ENCODE measurements at regions not wholly inside any gene's neighbourhood (a gene's known extent, or its start where the extent isn't known, plus 50 kb on each side); places are given as distances from the start of the nearest gene placed in this dataset.

DNA sequence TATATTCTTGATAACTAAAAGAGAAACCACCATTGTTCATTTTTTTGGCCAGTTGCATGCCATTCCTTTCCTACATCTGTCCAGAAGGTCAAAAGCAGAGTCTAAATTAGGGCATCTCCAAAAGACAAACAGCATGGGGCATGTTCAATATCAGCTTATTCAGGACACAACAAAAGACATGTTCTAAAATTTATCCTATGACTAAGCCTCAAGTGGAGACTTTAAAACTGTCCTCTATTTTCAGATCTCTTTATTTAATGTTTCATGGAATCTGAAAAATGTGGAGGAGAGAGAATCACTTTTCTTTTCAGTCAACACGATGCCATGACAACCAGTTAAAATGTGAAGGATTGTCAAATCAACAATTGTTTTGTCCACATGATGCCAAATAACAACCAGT, 303.4 kb upstream of the PRMT6 start:
- intact Hi-C loops (cut with DNase I), result no loop called here
- no peak for DNase-seq

DNA sequence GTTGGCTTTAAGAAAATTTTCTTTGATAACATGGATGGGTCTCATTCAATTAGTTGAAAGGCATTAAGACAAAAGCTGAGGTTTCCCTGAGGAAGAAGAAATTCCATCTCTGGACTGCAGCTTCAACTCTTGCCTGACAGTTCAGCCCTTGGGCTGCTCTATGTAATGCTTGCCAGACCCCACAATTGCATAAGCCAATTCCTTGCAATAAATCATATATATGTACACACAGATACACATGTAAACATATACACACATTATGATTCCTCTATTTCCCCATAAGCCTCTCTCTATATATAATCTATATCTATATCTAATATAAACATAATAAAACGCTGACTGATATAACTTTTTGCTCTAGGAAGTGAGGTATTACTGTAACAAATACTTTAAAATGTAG, 301.5 kb upstream of the PRMT6 start:
- intact Hi-C loops (cut with DNase I), result no loop called here
- DNase-seq, result no peak

DNA sequence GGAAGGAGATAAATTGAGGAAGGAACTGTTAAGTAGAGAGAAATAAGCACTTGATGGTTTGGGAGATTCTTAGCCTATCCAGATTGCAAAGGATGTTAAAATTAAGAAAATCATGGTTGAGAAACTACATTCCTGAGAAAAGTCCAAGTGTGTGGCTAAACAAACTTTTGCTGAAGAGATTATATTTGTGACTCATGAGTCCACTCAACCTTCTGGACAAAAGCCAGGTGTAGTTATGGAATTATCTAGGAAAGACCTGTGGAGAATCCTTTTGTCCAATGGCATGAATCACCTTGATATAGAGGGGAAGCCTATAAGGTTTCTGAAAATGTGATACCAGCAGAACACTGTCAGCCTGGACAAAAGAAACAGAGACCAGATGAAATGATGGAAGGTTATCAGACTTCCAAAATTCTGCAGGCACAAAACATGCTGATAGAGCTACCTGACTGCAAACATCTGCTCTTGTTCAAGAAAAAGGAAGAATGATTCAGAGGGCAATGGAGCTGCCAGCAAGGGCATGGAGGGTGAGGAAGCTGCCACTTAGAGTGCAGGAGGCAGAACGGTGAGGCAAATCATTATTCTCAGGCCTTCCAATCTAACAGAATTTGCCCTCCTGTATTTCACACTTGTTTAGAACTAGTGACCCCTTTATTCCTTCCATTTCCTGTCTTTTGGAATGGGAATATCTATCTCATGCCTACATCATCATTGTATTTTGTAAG, 300.6 kb upstream of the PRMT6 start:
- intact Hi-C loops (cut with DNase I), result no loop called here
- no peak for DNase-seq

DNA sequence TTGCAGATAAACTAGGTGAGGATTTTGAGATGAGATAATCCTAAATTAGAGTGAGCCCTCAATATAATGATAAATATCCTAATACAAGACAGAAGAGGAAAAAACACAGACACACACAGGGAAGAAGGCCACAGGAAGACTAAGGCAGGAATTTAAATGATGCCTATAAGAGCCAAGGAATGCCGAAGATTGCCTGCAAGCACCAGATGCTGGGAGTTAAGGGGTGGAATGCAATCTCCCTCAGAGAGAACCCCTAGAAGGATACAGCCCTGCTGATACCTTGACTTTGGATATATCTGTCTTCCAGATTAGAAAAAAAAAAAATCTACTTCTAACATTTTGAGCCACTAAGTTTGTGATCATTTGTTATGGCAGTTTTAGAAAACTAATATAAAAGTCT, 299.7 kb upstream of the PRMT6 start:
- DNase-seq, result no peak
- intact Hi-C loops (cut with DNase I), result no loop called here

DNA sequence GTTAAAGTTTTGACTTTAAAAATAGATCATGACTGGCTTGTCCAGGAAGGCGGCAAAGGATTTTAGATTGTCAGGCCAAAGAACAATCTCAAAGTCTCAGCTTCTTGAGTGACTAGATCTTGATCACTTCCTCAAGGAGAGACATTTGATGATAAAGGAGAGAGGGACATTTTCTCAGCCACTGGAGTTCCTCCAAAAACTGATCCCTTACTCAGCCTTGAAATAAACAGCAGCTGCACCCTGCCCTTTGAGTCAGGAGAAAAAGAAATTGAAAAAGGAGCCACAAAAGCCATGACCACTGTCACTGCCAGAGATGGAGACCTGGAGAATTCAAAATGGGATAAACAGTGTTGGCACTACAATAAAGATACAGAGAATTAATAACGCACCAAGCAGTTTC, 288.4 kb upstream of the PRMT6 start:
- no peak for DNase-seq

DNA sequence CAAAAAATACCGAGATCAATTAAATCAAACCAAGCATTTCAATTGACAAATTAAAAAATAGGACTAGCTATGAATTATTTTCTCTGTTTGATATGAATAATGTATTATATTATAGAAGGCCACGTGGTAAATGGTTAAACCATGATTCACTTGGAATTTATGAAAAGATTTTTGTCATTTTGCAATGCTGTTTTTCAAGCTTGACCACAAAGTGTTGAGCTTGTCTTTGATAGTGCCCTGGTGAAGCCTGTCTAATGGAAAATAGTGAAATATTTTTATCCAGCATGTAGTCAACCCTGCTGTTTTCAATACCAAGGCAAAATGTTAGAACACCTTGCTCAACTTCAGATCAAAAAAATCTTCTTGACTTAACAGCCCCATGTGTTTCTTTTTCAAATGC, 288.0 kb upstream of the PRMT6 start:
- DNase-seq, result no peak
- intact Hi-C loops (cut with DNase I), result no loop called here

More for the DNA sequence above, 288.4 kb upstream of the PRMT6 start:
- intact Hi-C loops (cut with DNase I), result no loop called here

DNA sequence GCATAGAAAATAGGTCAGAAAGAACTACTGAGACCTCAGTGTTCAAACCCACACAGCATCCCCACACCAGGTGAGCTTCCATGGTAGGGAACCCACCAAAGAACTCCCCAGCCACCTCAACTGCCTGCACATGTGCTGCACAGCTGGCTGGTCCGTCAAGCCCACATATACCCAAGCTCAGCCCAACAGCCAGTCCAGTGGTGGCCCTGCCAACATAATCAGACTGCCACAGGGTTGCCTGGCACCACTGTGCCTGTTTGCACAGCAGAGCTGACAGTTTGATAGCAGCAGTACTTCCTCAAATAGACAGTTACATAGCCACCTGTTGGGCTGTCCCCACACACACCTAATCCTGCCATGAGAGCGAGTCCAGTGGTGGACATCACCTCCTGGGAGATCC, 283.3 kb upstream of the PRMT6 start:
- DNase-seq, result peak in 1 of 10 donors; percentile 66
- intact Hi-C loops (cut with DNase I), result no loop called here

DNA sequence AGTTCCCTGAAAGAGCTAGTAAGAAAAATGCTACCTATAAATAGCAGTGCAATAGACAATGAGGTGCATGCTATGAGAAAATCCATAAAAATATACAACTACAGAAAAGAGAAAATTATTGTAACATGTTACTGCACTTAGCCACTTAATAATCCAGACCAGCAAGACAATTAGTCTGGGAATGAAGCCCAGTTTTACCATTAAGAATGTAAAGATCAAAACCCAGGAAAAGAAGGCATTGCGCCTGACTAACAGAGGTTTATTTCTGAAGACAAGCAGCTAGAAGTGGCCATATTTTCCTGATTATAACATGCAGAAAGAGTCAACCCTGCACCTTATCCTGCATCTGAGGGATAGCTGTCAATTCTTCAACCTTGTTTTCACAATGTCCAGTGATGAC, 276.4 kb upstream of the PRMT6 start:
- intact Hi-C loops (cut with DNase I), result no loop called here
- DNase-seq, result no peak

DNA sequence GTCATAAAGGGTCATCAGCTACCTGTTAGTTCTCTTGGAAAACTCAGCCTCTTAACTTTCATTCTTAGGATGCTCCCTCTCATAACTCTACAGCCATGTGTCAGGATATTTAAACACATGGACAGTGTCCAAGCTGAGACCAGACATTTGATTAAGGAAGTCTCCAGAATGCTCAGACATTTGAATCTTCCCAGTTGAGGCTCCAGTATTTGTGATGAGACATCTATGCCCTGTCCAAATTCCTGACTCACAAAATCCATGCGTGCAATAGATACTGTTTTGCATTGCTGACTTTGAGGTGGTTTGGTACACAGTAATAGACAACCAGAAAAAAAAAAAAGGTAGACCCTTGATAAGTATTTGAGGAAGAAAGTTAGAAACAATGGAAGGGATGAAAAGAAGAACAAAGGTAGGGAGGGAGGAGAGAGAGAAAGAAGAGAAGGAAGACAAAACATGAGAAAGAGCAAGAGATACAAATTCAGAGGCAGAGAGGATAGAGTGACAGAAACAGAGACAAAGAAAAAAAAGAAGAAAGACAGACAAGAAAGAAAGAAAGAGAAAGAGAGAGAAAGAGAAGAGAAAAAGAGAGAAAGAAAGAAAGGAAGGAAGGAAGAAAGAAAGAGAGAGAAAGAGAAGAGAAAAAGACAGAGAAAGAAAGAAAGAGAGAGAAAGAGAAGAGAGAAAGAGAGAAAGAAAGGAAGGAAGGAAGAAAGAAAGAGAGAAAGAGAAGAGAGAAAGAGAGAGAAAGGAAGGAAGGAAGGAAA, 275.5 kb upstream of the PRMT6 start:
- DNase-seq, result no peak
- intact Hi-C loops (cut with DNase I), result no loop called here

DNA sequence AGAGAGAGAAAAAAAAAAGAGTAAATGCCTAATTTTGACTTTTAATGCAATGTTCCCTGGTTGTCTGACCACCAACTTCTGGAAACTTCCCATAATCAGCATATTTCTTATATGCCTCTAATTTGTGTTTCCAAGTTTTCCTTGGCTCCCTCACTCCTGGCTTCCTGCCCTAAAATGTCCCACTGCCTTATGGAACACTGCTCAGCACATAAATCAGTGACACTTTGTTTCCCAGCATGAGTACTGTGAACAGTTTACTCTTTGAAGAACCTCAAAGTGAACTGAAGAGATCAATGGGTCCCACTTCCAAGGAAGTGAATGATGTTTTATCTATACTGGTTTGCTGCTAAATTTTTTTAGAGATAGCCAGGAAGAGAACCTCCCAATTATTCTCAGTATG, 271.3 kb upstream of the PRMT6 start:
- no peak for DNase-seq
- intact Hi-C loops (cut with DNase I), result no loop called here

DNA sequence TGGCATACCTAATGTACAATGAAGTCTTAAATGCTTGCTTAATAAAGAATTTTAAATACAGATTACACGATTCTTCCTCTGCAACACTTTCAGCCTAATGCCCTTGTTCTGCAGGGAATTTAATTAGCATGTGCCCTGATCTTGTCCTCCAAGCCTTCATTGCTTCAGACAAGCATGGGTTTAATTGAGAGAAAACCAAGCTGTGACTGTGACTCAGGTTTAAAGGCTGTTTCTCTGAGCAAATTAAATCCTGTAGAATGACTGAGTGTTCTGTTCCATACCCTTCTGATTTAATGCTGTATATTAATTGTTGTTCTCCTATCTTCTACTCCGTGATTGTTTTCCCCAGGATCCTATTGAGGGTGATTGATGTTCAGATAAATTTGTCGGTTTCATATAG, 269.0 kb upstream of the PRMT6 start:
- intact Hi-C loops (cut with DNase I), result no loop called here

DNA sequence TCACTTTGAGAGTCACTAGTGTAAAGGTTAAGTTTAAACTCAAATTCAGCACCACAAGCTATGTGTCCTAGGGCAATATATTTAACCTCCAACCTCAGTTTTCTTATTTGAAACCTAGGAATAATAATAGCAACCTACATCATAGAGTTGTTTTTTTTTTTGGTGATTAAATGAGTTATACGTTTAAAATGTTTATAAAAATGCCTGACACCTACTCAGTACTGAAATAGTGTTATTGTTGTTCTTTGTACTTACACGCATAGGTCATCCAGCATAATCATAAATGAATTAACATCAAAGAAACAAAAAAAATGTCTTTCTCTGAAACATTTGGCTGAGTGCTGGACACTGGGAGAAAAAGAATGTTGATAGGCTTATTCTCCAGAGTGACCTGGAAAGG, 266.8 kb upstream of the PRMT6 start:
- DNase-seq, result no peak
- intact Hi-C loops (cut with DNase I), result no loop called here

More for the DNA sequence above, 269.0 kb upstream of the PRMT6 start:
- no peak for DNase-seq

DNA sequence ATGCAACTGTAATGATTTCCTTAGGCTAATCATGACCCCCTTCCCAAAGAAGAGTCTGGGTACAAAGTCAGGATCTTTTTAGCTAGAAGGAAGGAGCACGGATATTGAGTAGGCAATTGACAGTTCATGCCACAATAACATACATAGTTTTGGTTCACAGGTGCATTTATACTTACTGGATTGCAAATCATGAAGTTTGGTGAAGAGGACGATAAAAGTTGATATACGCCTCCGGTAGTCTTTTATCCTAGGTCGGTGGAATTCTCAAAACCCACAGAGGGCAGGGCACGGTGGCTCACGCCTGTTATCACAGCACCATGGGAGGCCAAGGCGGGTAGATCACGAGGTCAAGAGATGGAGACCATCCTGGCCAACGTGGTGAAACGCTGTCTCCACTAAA, 265.4 kb upstream of the PRMT6 start:
- intact Hi-C loops (cut with DNase I), result no loop called here
- peak in 1 of 10 donors; percentile 54 for DNase-seq

DNA sequence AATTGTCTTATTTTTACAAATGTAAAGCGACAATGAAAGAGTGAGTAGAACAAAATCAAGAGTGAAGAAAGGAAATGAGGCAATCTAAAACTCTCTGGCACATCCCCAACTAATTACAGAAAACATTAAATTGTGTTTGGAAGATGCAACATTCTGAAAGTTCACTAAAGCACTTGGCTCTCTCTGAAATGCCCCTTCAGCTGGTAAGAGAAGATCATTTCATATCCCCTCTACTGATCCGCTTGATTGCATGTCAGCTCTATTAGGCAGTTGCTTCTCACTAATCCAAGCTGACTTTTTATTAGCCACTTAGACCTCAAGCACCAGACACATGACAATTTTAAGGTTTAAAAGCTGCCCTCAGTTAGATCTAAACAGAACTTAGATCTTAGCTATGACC, 262.8 kb upstream of the PRMT6 start:
- intact Hi-C loops (cut with DNase I), result no loop called here
- no peak for DNase-seq

DNA sequence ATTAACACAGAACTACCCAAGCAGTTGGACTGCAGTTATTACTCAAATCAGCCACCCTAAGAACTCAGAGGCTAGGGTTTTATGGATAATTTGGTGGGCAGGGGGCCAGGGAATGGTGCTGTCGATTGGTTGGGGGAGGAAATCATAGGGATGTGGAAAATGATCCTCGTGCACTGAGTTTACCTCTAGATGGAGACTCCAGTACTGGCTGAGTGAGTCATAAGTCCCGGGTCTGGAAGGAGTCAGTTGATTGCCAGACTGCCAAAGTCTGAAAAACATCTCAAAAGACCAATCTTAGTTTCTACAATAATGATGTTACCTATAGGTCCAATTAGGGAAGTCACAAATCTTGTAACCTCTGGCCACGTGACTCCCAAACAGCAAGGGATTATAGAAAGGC, 257.5 kb upstream of the PRMT6 start:
- no peak for DNase-seq
- intact Hi-C loops (cut with DNase I), result no loop called here

DNA sequence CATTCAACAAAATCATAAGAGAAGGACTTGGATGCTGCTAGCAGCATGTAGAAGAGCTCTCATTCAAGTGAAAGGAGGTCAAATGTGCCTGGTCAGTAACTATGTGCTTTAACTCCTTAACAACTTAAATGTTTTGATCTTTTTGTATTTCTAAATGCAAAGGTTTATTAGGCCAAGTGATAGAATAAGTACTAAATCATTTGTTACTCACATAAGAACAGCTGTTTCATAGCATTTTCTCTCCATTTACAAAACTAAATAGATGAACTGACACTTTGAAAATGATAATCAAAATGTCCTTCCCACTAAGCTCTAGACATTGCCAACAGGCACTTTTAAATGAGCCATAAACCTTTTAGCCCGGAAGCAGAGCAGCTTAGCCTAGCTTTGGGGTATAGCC, 254.3 kb upstream of the PRMT6 start:
- DNase-seq, result no peak
- intact Hi-C loops (cut with DNase I), result no loop called here

DNA sequence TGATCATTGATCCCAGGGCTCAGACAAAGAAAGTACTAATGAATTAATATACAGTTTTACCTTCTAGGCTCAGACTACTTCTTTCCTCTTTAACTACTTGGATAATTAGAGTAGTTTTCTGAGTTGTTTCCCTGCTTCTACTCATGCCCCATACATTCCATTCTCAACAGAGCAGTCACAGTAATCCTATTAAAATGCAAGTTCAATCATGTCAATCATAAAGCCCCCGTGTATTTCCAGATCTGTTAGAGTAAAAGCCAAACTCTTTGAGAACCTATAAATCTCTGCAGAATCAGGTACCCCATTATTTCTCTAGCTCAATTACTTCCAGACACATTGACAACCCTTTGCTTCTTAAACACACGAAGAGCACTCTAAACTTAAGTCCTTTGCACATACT, 242.1 kb upstream of the PRMT6 start:
- intact Hi-C loops (cut with DNase I), result no loop called here
- no peak for DNase-seq

DNA sequence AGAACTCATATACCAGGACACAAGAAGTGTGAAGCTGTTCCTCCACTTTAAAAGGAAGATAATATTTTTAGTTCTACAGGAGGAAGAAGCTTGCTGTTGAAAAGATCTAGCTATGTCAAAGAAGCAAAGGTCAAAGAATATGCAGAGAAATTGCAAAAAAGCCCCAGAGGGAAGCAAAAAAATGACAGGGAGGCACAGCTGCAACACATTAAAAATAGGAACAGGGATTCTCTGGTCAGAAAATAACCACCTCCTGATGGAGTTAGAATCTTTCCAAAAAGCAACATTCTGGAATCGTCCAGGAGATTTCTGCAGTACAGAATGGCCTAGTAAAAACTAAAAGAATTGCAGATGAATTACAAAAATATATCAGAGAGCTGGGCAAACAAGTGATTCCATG, 238.9 kb upstream of the PRMT6 start:
- intact Hi-C loops (cut with DNase I), result no loop called here
- DNase-seq, result no peak

DNA sequence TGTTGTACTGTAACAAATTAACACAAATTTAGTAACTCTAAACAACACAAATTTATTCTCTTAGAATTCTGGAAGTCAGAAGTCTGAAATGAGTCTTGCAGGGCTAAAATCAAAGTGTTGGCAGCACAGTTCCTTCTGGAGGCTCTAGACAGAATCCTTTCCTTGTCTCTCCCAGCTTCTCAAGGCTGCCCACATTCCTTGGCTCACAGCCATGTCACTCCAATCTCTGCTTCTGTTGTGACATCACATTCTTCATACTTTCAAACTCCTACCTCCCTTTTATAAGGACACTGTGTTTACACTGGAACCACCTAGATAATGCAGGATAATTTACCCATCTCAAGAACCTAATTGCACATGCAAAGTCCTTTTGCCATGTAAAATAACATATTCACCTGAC, 225.0 kb upstream of the PRMT6 start:
- DNase-seq, result peak in 4 of 10 donors; percentile 14 to 79 (median 48)
- intact Hi-C loops (cut with DNase I), result no loop called here

DNA sequence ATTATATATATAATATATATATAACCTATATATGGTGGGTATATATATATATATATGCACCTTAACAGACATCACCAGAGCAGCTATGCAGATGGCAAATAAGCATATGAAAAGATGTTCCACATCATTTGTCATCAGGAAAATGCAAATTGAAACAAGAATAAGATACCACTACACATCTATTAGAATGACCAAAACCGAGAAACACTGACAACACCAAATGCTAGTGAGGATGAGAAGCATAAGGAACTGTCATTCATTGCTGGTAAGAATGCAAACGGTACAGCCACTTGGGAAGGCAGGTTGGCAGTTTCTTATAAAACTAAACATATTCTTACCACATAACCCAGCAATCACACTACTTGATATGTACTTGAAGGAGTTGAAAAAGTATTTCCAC, 219.8 kb upstream of the PRMT6 start:
- intact Hi-C loops (cut with DNase I), result no loop called here
- DNase-seq, result no peak

DNA sequence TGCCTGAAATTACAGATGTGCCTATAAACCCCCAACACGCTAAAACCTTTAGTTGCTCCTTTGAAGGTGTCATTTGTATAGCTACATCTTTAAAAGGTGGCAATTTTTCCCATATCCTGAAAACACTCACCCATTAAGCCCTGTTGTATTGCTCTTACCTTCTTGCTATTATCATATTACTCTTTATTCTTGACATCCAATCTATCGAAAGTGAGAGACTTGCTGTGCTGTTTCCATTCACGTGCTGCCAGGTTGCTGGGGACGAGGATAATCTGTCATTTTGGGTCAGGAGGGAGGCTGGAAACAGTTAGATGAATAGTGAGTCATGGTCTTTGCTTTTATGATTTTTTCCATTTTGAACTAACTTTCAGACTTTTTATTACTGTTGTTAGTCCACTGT, 213.0 kb upstream of the PRMT6 start:
- intact Hi-C loops (cut with DNase I), result no loop called here
- DNase-seq, result no peak

DNA sequence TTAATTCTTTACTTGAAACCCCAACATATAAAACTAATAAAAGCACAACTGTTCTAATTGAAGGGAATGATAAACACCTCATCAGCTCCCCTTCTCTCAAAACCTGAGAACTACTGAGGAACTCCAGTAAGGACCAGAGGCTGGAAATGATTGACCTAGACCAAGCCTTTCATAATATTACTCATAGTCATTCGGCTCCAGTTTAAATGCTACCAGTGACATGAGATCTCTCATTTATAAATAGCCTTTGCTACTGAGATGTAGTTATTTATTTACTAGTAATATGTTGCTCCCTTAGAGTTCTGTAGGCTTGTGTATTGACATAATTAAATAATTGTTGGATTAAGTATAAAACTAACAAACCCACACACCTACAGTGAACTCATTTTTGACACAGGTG, 209.8 kb upstream of the PRMT6 start:
- no peak for DNase-seq
- intact Hi-C loops (cut with DNase I), result no loop called here

All from posterior cingulate gyrus (tissue), 11 donors.